ENCODE measurements at regions not wholly inside any gene's neighbourhood (a gene's known extent, or its start where the extent isn't known, plus 50 kb on each side); places are given as distances from the start of the nearest gene placed in this dataset.
"Not testable (repeated sequence)": the region's sequence is repeated elsewhere in the genome, so short reads cannot be mapped to it uniquely, and the experiment has no call there.

DNA sequence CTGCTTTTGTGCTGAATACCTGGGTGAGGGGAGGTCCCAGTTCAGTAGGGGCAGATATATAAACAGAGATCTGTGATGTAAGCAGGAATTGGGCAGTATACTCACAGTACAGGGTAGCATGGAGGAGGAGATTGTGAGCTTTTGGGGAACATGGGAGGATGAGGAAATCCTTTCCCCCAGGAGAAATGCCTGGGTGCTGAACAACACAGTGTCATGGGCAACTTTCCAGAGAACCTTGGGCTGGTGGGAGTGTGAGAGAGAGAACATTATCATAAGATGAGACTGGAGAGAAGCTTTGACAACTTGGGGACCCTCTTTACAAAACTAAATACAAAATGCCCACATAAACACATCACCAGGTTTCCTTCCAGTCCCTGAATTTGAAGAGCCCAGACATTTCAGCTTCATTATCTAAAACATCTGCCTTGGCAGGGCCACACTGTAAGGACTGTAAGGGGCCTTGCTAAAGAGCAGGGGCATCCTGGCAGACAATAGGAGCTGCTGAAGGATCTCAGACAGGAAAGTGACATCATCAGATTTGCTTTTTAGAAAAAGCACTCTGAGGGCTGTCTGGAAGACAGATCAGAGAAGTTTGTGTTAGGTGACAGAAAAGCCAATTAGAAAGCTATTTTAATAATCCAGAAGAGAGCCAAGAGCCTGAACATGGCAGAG, 105.1 kb upstream of the FOXN2 start:
- in situ Hi-C loops (cut with HindIII; ENCODE audit: low sequenced_read_pairs), result no loop called here

- in situ Hi-C loops (cut with HindIII; ENCODE audit: low sequenced_read_pairs), result no loop called here
Measured at GRCh38 chr2:48210189-48210588, 104.3 kb upstream of the FOXN2 start.

DNA sequence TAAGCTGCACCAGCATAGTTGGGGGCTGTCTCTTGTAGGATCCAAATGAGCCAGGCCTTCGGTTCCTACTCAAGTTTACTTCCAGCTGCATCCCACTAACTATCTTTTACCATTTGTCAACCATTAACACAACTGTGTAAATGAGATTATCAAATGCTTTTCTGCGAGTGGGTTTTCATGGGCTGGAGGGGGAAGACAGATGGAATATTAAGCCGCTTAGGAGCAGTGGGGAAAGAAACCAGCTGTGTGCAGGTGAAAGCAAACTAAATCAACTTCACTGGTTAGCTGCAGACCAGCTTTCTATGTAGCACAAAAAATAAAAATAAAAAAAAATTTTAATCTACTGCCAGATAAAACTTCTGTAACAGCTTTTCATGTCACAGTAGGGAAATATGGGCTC, 100.8 kb upstream of the FOXN2 start:
- in situ Hi-C loops (cut with HindIII; ENCODE audit: low sequenced_read_pairs), result no loop called here

DNA sequence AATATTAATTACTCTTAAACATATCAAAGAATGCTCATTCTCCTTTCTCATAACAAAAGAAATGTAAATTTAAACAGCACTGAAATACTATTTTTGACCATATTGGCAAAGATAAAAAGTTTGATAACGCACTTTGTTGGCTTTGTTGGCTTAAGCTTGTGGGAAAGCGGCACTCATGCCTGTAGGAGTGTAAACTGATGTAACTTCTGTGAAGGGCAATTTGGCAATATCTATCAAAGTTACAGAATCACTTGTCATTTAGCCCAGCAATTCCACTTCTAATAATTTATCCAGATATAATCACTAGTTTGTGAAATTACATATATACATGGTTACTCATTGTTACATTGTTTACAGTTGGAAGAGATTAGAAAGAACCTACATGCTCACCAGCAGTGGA, 96.3 kb upstream of the FOXN2 start:
- in situ Hi-C loops (cut with HindIII; ENCODE audit: low sequenced_read_pairs), result no loop called here

DNA sequence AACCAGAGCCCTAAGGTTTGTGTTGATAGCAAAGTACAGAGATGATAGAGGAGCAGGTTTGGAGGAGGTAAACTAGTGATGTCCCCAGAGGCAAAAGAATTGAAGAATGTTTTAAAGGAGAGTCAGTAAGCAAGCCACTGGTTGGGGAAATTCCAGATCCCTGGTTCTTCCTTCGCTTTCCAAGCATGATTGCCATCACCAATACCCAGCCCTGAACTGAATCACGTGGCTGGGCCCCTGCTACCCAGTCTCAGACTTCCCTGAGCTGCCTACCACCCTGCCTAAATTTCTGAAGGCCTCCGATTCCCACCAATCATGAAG, 95.3 kb upstream of the FOXN2 start:
- in situ Hi-C loops (cut with HindIII; ENCODE audit: low sequenced_read_pairs), result no loop called here

DNA sequence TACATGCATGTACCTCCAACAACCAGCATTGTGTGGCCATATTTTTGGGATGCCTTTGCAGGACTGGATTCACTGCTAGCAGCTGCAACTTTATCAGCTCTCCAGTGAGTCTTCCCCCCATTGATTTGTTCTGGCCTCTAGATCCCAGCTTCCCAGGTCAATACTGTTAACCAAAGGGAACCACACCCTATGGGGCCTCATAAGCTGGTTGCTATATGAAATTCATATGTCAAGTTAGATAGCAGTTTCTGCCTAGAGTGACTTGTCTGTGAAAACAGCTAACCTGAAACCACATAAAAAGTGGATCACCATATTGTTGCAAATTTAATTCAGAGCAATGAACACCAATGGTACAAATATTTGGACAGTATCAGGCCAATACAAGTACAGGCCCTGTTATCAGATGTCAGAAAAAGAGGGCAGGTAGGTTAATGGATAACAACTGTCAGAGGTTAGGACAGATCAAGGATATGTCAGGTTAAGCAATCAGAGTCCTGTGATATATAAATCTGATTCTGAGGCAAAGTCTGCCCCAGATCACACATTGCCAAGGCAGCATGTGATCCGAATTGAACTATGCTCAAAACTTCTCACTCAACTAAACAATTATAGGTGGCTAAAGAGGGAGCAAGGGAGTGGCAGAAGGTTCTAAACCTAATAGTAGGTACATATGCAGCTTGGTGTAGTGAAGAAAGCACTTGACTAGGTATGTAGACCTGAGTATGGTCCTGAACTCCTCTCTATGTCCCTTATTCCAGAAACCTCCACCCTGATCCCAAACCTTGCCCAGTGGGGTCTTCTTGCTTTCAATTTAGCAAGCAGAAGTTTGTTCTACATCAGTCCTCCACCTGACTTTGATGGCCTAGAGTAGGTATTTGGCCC, 94.7 kb upstream of the FOXN2 start:
- in situ Hi-C loops (cut with HindIII; ENCODE audit: low sequenced_read_pairs), result no loop called here

DNA sequence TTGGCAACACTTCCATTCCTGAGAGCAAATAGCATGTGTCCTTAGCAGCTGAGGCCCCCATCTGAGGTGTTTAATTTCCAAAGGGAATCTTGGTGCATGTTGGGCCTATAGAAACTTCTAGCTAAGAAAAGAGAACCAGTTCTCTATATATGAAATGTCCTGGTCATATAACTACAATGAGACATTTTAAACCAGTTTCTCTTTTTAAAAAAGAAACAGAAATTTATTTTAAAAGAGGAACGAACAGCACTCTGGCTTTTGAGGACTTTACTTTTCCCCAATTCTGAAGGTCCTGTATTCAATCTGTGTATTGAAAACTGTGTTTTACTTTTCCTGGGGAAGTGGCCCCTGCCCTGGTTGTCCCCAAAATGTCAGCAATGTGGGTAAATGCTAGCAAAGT, 94.0 kb upstream of the FOXN2 start:
- in situ Hi-C loops (cut with HindIII; ENCODE audit: low sequenced_read_pairs), result no loop called here

DNA sequence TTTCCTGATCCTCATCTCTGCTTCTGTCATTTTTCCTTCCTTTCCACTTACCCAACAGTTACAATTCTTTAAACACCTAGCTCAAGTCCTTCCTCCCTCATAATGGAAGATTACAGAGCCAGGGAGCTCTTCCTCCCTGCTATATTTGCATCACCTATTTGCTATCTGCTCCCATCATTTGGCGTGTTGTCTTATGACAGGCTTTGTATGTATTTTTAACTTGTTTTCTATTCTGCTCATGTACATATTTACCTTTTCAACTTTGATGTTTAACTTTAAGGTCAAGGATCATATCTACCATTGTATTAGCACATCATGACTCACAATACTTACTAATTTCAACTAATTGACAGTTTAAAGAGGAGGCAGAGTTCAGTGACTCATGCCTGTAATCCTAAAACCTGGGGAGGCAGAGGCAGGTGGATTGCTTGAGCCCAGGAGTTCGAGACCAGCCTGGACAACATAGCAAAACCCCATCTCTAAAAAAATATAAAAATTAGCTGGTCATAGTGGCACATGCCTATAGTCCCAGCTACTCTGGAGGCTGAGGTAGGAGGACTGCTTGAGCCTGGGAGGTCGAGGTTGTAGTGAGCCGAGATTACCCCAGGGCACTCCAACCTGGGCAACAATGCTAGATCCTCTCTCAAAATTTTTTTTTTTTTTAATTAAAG, 92.5 kb upstream of the FOXN2 start:
- in situ Hi-C loops (cut with HindIII; ENCODE audit: low sequenced_read_pairs), result no loop called here

DNA sequence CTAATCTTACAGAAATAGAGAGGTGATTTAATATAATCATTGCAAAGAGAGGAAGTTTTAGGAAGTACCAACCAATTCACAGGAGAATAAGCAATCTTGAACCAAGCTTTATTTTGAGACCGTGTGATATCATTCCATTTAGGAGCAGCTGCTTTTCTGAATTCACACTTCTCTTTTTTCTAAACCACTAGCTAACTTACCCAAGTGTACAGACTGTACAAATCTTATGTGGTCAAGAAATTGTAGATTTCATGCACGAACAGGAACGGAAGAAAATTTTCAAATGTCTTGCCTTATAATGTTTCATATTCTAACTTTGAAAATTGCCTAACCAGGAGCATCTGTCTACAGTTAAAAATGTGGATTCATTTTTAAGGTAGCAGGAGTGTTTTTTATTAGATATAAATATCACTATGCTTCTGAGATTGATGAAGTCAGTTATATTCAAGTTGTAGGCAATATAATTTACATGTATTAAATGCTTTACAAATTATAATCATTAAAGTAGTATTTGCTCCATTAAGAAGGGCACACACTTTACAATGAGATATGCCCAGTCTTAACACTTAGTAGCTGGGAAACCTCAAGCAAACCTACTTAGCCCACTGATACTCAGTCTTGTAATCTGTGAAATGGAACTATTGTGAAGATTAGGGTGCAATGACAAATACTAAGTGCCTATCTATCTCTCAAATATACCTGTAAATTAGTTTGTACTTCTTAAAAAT, 86.7 kb upstream of the FOXN2 start:
- in situ Hi-C loops (cut with HindIII; ENCODE audit: low sequenced_read_pairs), result no loop called here

- in situ Hi-C loops (cut with HindIII; ENCODE audit: low sequenced_read_pairs), result no loop called here
Measured at GRCh38 chr2:48228345-48228684, 86.2 kb upstream of the FOXN2 start.

- in situ Hi-C loops (cut with HindIII; ENCODE audit: low sequenced_read_pairs), result no loop called here
Measured at GRCh38 chr2:48229063-48229462, 85.4 kb upstream of the FOXN2 start.

GRCh38 chr2:48230834-48231233, 83.6 kb upstream of the FOXN2 start:
- in situ Hi-C loops (cut with HindIII; ENCODE audit: low sequenced_read_pairs), result no loop called here

GRCh38 chr2:48232351-48232750, 82.1 kb upstream of the FOXN2 start:
- in situ Hi-C loops (cut with HindIII; ENCODE audit: low sequenced_read_pairs), result no loop called here

DNA sequence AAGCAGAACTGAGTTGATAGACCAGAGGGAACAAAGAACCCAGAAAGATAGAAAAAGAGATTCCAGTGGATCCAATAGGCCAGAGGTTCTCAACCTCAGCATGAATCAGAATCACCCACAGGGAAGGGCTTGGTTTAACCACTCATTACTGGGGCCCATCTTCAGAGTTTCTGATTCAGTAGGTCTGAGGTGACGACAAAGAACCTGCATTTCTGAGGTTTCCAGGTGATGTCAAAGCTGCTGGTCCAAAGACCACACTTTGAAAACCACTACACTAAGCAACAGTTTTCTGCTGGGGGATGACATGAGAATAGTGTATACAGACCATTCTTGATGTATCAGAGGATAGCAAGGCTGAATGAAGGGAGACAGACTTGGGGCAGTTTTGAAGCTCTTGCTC, 81.5 kb upstream of the FOXN2 start:
- in situ Hi-C loops (cut with HindIII; ENCODE audit: low sequenced_read_pairs), result no loop called here

DNA sequence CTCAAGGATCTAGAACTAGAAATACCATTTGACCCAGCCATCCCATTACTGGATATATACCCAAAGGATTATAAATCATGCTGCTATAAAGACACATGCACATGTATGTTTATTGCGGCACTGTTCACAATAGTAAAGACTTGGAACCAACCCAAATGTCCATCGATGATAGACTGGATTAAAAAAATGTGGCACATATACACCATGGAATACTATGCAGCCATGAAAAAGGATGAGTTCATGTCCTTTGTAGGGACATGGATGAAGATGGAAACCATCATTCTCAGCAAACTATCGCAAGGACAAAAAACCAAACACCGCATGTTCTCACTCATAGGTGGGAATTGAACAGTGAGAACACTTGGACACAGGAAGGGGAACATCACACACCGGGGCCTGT, 80.7 kb upstream of the FOXN2 start:
- in situ Hi-C loops (cut with HindIII; ENCODE audit: low sequenced_read_pairs), result not testable (repeated sequence)

GRCh38 chr2:48235076-48235475, 79.4 kb upstream of the FOXN2 start:
- in situ Hi-C loops (cut with HindIII; ENCODE audit: low sequenced_read_pairs), result no loop called here

- in situ Hi-C loops (cut with HindIII; ENCODE audit: low sequenced_read_pairs), result no loop called here
Measured at GRCh38 chr2:48238381-48238780, 76.1 kb upstream of the FOXN2 start.

DNA sequence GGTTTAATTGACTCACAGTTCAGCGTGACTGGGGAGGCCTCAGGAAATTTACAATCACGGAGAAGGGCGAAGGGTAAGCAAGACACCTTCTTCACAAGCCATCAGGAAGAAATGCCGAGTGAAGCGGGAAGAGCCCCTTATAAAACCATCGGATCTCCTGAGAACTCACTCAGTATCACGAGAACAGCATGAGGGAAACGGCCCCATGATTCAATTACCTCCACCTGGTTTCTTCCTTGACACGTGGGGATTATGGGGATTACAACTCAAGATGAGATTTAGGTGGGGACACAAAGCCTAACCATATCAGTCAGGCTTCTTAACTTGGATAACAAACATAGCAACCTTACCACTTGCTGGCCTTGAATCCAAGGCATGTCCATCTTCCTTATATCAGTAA, 73.6 kb upstream of the FOXN2 start:
- in situ Hi-C loops (cut with HindIII; ENCODE audit: low sequenced_read_pairs), result no loop called here

GRCh38 chr2:48247206-48247605, 67.3 kb upstream of the FOXN2 start:
- in situ Hi-C loops (cut with HindIII; ENCODE audit: low sequenced_read_pairs), result no loop called here

GRCh38 chr2:48248251-48248933, 66.1 kb upstream of the FOXN2 start:
- in situ Hi-C loops (cut with HindIII; ENCODE audit: low sequenced_read_pairs), result no loop called here

DNA sequence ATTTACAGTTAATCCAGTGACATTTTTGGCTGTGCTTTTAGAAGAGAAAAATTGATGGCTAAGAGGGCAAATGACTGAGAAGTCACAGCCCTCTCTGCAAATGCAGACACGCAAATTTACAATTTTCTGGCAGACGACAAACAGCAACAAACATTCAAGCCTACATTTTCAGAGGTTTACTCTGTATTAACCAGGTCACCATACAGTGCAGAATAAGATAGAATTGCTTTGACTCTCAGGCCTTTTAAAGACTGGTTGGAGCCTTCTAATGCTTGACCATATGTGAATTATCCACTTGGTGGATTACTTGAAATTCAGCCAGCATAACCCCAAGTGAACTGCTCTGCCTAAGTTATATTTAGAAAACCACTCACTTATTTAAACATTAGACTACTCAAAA, 65.5 kb upstream of the FOXN2 start:
- in situ Hi-C loops (cut with HindIII; ENCODE audit: low sequenced_read_pairs), result no loop called here

All from DLD1 (cell line).